ENCODE measurements at regions not wholly inside any gene's neighbourhood (a gene's known extent, or its start where the extent isn't known, plus 50 kb on each side); places are given as distances from the start of the nearest gene placed in this dataset.

DNA sequence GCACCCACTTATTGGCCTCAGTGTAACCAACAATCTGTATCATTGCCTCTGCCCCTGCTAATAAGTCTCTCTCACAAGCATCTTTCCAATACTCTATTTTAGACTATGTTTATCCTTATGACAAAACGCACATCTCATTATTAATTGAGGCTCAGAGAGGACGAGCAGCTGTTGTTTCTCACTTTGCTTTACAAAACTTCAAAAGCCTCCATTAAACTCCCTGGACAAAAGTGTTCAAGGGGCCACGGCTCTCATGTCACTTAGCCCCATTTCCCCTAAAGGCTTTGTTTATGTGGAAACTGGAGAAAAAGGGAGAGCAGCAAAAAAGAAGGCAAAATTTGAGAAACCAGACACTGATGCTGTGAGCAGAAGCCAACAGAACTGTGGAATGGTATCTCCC is 180.0 kb upstream of the LNX1 start:
- DNase-seq, result no peak

DNA sequence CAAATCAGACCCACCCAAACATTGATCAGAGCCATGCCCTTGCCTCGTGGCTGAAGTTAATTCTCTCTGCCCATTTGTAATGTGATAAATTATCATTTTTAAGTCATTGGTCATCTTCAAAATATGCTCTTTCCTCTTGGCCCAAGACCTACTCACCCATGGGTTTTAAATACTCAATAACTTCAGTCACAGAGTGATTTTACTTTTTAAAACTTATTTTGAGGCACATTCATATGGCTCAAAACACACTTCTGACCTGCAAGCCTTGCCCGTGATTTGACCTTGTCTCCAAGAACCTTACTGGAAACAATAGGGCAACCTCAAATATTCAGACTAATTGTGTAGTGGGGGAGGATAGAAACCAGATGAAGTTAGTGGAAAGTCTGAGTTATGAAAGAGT is 176.2 kb upstream of the LNX1 start:
- no peak for DNase-seq

DNA sequence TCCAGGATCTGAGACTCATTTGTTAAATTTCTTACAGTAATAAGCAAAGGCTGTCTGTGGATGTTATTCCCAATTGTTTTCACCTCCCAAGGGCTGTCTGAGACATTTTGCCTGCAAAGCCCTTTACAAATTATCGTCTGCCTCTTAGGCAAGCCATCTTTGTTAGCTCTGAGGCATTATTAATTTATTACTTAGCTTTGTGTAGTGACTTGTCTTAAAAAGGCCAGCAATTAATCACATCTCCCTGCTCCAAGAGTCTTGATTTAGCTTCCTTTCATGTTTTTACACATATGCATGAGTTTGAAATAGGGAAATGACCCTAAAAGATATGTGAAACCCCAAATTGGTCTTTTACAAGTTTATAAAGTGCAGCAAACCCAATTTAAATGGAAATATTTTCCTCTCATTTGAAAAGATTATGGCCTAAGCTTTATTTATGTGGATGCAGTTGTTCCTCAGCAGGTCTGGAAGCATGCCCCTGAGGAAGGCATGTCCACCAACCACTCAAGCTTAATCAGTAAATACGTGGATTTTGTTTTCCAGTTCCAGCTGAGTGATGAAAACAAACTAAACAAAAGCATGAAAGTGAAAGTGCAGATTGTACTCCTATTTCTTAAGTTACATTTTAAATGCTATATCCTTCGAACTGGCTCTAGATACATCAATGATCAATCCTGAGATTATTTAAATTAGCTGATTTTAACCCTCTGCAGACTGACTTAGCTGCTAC is 173.6 kb upstream of the LNX1 start:
- no peak for DNase-seq

DNA sequence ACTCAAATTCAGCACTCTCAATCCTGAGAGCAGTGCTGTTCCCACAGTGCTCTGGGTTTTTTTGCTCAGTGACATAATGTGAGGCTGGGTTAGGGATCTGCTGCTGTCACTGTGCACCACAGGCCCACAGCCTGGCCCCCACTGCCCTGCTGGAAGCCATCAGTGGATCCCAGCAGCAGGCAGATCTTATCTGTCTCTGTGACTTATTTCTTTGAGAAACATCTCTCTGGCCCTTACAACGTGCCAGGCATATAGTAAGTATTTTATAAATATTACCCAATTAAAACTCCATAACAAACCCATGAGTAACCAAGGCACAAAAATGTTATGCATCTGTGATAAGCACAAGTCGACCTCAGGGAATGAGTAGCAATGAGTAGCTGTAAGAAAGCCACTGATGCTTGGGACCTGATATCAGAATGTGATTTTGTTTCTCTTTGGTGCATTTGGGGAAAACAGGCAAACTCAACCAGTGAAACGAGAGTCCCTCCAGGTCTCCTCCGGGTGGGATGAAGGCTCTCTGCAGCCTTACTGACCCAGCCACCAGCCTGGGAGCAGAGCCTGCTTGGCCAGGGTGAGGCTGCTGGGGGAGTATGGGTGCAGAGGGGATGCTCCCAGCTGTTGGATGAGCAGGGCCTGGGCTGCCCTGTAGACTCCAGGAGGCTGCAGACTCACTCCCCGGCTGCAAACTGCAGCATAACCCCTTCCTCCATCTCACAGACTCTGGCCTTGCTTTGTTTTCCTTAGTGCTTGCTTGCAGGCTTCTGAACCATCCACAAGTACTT is 172.7 kb upstream of the LNX1 start:
- no peak for DNase-seq

DNA sequence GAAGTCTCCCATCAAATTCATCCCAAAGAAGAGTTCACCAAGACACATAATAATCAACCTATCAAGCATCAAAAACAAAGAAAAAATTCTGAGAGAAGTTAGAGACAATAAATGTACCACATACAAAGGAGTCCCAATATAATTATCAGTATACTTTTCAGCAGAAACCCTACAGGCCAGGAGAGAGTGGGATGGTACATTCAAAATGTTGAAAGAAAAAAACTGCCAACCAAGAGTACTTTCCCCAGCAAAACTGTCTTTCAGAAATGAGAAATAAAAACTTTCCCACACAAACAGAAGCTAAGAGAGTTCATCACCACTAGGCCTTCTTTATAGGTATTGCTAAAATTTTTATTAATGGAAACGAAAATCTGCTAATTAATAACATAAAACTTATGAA is 164.4 kb upstream of the LNX1 start:
- DNase-seq, result no peak

DNA sequence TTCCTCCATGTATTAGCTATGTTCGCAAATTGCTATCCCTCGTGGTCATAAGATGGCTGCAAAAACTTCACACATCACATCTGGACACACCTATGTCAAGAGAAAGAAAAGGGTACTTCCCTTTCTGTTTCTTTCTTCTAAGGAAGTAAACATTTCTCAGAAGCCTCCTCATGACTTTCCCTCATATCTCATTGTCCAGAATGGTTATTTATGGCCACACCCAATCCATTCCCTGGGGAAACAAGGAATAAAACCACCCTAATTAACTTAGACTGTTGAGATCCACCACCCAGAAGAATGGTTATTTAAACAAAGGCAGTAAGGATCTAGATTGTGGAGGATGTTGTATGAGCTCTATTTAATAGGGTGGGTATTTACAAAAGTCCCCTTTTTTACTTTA is 160.8 kb upstream of the LNX1 start:
- no peak for DNase-seq

DNA sequence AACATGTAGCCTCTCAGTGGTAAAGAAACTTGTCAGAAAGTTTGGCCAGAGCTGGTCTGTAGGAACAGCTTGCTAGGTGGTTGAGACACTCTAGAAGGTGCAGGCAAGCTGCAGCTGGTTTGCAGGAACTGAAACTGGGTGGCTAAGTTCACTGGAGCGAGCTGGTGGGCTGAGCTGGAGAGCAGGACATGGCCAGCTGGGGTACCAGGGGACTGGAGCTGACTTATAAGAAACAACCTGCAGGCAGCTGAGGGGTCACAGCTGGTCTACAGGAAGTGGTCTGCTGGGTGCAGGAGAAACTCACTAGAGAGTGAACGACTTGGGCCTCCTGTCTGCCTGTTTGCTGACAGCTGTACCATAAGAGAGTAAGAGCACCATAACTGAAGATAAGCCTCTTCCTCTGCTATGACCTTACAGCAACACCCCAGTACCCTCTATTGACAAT is 157.1 kb upstream of the LNX1 start:
- DNase-seq, result peak; percentile 29 to 40

DNA sequence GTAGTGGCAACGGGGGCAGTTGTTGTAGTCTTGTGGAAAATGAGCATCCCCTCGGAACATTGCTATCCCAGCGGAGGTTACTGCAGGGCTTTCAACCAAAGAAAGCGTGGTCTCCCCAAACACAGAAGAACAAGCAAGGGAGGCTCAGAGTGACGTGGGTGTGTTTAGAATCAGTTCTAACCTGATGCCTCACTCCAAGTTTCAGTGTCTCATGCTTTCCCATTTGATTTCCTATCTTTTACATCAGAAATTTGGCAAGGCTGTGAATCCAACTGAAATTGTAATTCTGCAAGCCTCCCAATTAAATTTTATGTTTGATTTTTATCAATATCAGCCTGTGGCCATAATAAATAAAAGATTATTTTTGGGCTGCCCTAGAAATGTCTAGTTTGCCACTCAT is 156.1 kb upstream of the LNX1 start:
- DNase-seq, result no peak

DNA sequence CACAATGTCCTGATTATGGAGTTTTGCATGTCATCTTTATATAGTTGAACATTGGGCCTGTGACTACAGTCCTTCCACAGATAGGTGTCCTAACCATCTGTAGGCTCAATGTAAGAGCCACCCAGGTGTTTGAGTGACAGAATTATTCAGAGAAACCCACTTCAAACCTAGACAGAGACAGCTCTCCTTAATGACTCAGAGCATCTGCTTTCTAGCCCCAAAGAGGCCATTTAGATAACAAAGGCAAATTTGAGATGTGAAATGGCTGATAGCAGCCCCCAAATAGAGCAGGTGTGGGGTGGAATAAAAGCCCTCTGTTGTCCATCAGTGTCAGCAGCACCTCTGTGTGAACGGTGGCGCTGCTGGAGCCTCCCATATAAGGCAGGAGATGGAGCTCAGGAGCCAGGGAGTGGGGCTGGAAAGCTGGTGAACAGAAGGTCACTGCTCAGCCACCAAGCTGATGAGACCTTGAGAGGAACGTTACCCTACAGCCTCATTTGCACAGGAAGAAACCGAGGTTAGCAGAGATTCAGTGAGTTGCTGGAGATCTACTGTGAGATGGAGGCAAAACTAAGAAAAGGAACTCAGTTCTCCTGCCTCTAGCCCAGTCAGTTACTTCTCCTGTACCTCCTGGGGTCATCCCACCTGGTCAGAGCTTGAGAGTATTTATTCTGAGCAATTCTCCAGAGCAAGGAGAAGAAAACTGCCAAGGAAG is 153.3 kb upstream of the LNX1 start:
- no peak for DNase-seq

DNA sequence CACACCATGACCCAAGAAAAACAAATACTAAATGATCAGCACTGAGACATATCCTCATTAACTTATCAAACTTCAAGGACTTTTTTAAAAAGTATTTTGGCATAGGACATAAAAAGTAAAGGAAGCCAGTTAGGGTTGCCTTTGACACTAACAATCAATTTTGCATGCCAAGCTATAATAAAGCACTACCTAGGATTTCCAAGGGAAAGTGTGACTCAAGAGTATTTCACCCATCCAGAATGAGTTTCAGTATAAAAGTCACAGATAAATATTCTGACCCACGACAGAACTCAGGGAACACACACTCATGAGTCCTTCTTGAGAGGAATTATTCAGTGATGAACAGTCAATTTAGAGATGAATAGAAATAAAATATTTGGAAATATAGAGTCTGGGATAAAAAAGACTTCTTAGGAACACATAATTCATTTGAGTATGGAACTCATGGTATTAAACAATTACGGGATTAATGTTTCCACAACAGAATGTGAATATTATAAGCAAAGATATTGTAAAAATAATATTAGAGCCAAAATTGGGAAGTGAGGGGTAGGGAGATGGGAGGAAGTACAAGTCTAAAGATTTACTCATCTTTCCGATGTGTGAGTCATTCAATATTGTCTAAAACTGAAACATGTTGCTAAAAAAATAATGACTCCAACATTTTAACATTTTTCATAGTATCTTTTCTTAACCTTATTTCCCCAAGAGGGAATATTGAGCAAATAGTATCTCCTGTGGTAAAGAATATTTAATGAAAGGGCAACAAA is 143.5 kb upstream of the LNX1 start:
- peak in 1 of 2 donors; percentile 53 for DNase-seq

DNA sequence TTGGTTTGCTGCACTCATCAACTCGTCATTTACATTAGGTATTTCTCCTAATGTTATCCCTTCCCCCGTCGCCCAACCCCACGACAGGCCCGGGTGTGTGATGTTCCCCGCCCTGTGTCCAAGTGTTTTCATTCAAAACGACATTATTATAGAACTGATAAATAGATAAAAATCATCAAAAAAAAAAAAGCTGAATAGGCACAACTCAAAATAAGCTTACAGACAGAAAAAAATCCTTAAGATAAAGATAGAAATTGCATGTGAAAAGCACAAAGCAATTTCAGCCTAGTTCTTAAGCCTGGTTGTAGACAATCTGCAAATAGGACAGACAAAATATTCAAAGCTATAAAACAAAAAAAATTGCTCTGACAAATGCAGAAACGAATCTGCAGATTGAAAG is 142.9 kb upstream of the LNX1 start:
- DNase-seq, result no peak

DNA sequence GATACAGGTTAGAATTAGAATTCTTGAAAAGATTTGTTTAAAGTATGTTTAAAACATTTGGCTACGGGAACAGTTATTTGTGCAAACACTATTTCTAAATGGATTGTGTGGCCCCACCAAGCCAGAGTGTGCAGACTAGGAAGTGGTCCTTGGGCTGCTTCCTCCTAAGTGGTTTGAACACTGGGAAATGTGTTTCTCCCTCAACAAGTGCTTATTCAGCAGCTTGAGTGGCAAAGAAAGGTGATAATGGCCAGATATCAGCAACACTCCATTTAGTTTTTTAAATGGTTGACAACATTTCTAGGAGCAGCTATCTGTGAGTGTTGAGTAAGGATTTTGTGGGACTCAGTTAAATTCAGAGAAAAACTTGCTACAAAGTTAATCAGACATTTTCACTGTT is 141.4 kb upstream of the LNX1 start:
- DNase-seq, result peak; percentile 16 to 18

DNA sequence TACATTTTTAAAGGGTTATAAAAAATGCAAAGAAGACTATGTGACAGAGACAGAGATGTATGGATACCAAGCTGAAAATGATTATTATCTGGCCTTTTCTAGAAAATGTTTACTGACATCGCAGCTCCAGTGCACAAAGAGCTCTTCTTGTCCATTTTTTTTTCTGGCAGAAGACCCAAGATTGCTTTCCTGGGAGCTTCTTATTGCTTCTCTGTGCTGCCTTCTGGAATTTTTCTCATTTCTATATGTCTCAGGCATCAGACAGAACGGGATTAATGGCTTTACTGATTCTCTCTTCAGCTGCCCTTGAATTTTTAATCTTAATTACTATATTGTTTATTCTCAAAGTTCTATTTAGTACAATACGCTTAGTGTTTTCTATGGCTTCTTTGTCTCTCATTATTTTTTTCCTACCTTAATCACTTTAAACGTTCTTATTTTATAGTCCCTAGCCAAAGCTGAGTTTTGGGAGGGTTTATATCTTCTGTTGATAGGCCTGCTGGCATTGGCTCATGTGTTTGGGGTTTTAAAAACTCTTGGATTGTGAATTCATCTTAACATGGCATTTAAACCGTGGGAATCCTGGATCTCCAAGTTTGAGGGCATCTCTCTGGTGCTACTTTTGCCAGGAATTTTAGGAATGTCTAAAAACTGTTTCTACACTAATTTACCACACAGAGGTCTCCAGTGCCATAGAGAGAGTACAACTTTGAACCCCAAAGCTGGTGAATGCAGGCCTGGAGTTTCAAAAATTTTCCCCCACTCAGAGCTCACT is 138.9 kb upstream of the LNX1 start:
- DNase-seq, result no peak

DNA sequence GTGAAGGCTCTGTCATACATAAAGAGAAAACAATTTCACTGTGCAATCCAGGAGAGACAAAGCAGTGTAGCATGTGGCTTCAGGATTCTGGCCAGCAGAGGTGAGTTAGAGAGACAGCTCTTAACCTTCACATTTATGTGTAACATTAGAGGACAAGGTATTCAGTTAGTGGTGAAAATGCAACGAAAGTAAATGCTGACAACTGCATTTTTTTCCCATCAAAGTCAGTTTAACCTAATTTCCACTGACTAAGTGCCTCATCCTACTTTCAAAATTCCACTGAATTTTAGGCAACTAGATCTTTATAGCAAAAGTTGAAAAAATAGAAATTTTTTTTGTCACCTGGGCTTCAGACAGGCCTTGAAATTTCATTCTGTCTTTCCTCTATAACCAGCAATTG is 130.8 kb upstream of the LNX1 start:
- no peak for DNase-seq

DNA sequence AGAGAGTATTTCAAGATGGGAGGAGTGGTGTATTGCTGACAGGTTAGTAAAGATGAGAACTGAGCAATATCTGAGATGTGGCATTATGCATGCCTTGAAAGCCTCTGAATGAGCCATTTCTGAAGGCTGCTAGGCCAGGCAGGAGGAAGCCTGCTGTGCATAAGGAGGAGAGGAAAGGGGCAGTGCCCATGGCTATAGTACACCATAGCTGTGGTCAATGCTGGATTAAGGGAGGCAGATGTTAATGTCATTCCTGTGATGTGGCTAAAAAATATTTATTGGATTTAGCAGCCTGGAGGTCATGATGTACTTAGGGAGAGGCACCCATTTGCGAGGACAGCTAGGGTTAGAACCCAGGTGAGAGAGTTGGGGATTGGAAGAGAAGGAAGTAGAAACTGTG is 130.0 kb upstream of the LNX1 start:
- no peak for DNase-seq

DNA sequence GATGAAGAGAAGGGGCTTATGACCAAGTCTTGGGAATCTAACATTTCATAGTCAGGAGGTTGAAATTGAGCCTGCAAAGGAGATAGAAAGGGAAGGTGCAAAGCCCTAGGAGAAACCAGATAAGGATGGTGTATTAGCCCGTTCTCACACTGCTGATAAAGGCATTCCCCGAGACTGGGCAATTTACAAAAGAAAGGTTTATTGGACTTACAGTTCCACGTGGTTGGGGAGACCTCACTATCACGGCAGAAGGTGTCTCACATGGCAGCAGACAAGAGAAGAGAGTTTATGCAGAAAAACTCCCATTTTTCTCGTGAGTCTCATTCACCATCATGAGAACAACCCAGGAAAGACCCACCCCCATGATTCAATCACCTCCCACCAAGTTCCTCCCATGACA is 129.5 kb upstream of the LNX1 start:
- DNase-seq, result no peak

DNA sequence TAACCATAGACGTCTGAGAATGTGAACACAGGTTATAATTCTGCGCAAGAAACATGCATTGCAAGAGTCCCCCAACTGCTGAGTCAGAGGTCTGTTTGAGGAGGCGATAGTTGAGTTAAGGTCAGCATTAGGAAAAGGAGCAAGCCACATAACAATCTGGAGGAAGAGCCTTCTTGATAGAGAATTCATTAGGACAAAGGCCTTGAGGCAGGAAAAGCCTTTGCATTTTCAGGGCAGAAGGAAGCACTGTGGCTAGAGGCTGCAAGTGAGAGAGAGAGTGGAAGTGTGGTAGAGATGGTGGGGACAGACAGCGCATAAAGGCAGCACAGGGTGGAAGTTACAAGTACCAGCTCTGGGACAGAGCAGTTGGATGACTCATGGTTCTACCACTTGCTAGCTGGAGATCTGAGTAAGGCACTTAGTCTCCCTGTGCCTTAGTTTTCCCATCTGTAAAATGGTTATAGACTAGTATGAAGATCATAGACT is 125.8 kb upstream of the LNX1 start:
- peak; percentile 56 to 62 for DNase-seq

DNA sequence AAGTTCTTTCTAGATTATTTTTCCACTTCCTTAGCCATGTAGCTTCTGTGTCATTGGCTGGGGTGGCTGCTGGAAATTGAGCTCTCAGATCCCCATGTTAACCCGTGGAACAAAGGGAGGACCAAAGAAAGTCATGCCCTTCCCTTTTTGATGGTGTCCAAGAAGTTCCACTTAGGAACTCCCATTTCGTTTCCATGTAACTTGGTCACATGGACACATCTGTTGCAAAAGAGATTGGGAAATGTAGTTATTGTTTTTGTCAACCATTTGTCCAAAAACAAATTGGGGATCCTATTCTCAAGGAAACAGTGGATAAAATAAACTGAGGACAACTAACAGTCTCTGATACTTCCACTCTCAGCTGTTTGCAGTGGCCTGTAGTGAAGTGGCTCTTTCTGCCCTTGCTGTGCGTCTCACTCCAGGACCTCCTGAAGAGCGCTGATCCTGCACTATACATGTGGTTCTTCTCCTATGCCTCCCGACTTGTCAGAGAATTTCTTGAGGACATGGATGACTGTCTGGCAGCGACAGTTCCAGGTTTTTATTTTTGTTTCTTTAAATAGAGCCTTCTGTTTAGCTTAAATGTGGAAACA is 125.3 kb upstream of the LNX1 start:
- DNase-seq, result peak; percentile 32 to 58

DNA sequence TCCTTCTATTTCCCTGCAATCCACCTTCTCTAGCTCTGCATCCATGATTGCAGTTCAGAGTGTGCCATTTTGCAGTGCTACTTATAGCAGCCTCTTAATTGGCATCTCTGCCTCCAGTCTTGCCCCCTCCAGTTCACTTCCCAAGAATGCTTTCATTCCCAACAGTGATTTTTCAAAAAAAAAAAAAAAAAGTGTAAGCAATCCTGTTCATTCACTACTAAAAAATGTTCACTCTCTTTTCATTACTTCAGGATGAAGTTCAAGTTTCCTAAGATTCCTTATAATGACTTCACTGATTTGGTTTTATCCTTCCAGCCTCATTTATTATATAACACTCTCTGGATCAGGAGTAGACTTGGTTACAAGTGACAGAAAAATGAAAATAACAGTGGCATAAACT is 124.7 kb upstream of the LNX1 start:
- no peak for DNase-seq

DNA sequence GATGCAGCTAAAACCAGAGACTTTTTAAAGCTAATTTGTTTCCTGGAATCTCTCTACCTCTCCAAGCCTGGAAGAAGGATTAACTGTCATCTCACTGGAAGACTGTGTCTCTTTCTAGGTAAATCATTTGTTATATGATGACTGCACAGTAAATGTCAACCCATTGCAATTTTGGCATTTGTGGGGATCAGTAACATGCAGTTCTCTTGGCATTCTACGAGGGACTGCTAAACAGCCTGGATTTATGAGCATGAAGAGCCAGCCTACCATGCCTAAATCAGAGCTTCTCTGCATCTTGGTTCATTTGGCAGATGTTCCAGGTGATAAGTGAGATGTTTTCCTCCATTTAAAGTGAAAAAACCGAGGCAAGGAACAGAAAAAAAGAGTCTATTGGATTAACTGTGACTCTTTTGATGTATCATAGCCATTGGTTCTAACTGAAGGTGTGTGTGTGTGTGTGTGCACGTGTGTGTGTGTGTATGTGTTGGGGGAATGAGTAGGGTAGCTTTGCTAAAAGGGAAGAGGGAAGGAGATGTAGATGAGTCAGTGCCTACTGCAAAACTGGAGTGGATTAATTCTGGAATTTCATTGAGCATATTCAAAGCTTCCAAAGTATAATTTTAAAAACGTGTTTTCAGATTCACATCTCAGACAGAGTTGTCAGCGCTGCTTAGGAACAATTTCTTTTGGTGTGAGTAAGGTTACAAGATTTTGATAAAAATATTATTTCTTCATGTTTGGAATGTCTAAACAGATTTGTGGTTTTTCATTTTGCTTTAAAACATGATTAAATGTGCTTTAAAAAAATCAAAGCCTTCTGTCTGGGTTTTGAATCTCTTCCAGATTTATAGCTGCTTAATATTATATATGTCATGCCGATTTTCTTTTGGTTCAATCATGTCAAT is 123.2 kb upstream of the LNX1 start:
- no peak for DNase-seq
